Lung (tissue), 11 donors: ENCODE measurements at regions not wholly inside any gene's neighbourhood (a gene's known extent, or its start where the extent isn't known, plus 50 kb on each side); places are given as distances from the start of the nearest gene placed in this dataset.
A peak's percentile ranks its signal among the peaks of the same experiment; 100 is the strongest.

ENCODE experiments used
- ATAC-seq: fragments of 200-7000 bp; cut with Tn5 transposase; one replicate; pipeline ENCODE4 v1.9.1; 2020; ENCODE audit warnings: moderate number of reproducible peaks; ENCODE audit not compliant: insufficient read depth, low FRiP score
- DNase-seq, 3 donors: peaks; one replicate each; pipeline ENCODE4 v3.0.0-alpha.2; 2013 to 2017
- H3K27ac ChIP-seq, 2 donors: one replicate each; pipeline ENCODE4 v1.5.1; 2013; ENCODE audit warnings: mild to moderate bottlenecking in 2 of 2, moderate library complexity in 2 of 2, control low read depth in 1 of 2, inconsistent platforms in 1 of 2, low read depth in 1 of 2, low read length in 1 of 2
- H3K27me3 ChIP-seq, 3 donors: one replicate each; pipeline ENCODE4 v1.5.1; 2013; ENCODE audit warnings: low read length in 2 of 3; ENCODE audit not compliant: control insufficient read depth in 3 of 3, insufficient read depth in 3 of 3
- H3K36me3 ChIP-seq, 4 donors: one replicate each; pipeline ENCODE4 v1.5.1; 2013; ENCODE audit warnings: low read length in 4 of 4, mild to moderate bottlenecking in 1 of 4, moderate library complexity in 1 of 4; ENCODE audit not compliant: control insufficient read depth in 4 of 4, insufficient read depth in 4 of 4
- H3K4me1 ChIP-seq, 5 donors: one replicate each; pipeline ENCODE4 v1.5.1; 2013; ENCODE audit warnings: low read length in 5 of 5, mild to moderate bottlenecking in 2 of 5, moderate library complexity in 1 of 5; ENCODE audit not compliant: control insufficient read depth in 5 of 5, insufficient read depth in 5 of 5
- H3K4me3 ChIP-seq: one replicate; pipeline ENCODE4 v1.5.1; 2013; ENCODE audit warnings: mild to moderate bottlenecking, control low read depth, moderate library complexity
- H3K9ac ChIP-seq, 2 donors: one replicate each; pipeline ENCODE4 v1.5.1; 2013; ENCODE audit warnings: low read length in 2 of 2, control low read depth in 1 of 2; ENCODE audit not compliant: insufficient read depth in 1 of 2
- H3K9me3 ChIP-seq, 4 donors: one replicate each; pipeline ENCODE4 v1.5.1; 2013; ENCODE audit warnings: low read length in 3 of 4, mild to moderate bottlenecking in 1 of 4, moderate library complexity in 1 of 4; ENCODE audit not compliant: control insufficient read depth in 4 of 4, insufficient read depth in 3 of 4
- WGBS, 2 donors: extraction: QIAGEN DNeasy Blood & Tissue Kit; methylation state at CpG; one replicate each; pipeline ENCODE4 v1.1.7; 2013; 5-methylcytosine and 5-hydroxymethylcytosine counted together
- TF ChIP-seq, protein P1 (sequence below): IDR thresholded peaks from 2 replicates; pipeline ENCODE4 v1.5.1; 2012; ENCODE audit warnings: mild to moderate bottlenecking; ENCODE audit errors: control extremely low read depth, extremely low read depth
- donor health status: control.
- donor health status: control.
- donor health status: Bipolar disorder and iron deficiency.
- donor health status: healthy.
- donor health status: DM: yes; HTN: yes; CAD: no.

DNA sequence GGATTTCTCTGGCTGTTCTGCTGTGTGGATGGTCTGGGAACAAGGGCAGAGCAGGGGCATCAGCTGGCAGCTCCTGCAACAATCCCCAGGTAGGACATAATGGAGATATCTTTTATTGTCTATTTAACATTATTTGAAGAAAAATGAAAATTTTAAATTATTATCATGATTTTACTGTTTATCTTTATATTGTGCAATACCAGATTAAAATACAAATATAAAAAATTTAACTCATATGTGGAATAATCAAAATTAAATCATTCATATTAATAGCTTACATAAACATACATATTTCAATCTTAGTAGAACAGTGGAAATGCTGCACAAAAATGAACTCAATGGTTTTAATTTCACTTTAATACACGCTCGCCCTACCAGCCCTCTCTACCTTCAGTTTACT lies 70.6 kb upstream of the FAM110C start:
- Histone ChIP-seq H3K4me3 (no peak overlapping the region), H3K9me3 (no peaks in the 10 kb centered on the region), H3K36me3 (no peaks in the 10 kb centered on the region), H3K4me1 (peaks cover 0 to 22% (median 6%) of the 10 kb centered on the region in 5 donors), H3K9ac (no peak overlapping the region), H3K27me3 (no peaks in the 10 kb centered on the region), H3K27ac (no peak overlapping the region)
- ATAC-seq (no peak), DNase-seq (no peak)
- TF ChIP-seq, protein P1, sequence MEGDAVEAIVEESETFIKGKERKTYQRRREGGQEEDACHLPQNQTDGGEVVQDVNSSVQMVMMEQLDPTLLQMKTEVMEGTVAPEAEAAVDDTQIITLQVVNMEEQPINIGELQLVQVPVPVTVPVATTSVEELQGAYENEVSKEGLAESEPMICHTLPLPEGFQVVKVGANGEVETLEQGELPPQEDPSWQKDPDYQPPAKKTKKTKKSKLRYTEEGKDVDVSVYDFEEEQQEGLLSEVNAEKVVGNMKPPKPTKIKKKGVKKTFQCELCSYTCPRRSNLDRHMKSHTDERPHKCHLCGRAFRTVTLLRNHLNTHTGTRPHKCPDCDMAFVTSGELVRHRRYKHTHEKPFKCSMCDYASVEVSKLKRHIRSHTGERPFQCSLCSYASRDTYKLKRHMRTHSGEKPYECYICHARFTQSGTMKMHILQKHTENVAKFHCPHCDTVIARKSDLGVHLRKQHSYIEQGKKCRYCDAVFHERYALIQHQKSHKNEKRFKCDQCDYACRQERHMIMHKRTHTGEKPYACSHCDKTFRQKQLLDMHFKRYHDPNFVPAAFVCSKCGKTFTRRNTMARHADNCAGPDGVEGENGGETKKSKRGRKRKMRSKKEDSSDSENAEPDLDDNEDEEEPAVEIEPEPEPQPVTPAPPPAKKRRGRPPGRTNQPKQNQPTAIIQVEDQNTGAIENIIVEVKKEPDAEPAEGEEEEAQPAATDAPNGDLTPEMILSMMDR: no peak
- 95 to 96% methylated on average over 2 of the region's 2 CpGs for whole genome bisulfite sequencing, 2 donors

DNA sequence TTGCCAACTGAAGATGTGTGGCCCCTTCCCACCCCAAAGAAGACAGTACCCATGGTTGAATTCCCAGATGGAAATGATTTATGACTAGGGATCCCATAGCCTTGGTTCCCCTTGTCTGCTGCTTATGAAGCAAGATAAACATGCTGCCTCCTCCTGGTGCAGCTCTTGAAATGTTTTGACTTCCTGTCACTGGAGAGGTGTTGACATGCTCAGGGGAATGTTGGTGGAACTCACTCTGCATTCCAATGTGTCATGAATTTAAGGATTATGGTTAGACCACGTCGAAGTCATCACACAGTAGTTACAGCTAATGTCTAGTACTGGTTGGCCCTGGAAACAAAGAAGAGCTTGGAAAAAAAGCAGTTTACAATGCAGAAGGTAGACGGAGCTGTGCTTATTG lies 69.0 kb upstream of the FAM110C start:
- 31 to 33% methylated on average over 3 of the region's 3 CpGs for WGBS, 2 donors
- no peak overlapping the region for H3K4me3 ChIP-seq
- no peaks in the 10 kb centered on the region for H3K36me3 ChIP-seq
- DNase-seq (peak in 2 of 3 donors; percentile 26 to 32), ATAC-seq (peak; percentile 66)
- TF ChIP-seq, protein P1: no peak
- no peak overlapping the region for H3K9ac ChIP-seq
- peaks cover 0 to 23% (median 6%) of the 10 kb centered on the region in 5 donors for H3K4me1 ChIP-seq
- H3K27me3 ChIP-seq: no peaks in the 10 kb centered on the region
- no peak overlapping the region for H3K27ac ChIP-seq
- no peaks in the 10 kb centered on the region for H3K9me3 ChIP-seq

DNA sequence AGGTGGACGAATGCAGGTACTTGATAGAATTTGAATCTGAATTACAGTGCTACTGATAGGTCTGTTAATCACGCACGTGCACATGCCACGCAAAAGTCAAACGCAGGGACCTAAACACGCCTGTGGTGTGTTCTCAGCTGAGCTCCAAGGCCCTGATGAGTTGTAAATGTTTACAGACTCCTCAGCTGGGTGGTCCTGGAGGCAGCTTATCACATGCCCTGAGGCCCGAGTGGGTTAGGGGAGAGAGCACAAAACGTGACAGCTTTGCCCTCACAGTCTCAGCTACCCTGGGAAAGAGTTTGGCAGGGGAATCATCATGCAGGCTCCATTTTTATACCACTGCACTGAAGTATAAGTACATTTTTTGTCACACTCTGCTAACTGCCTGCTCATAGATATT lies 68.3 kb upstream of the FAM110C start:
- H3K9ac ChIP-seq: no peak overlapping the region
- H3K27me3 ChIP-seq: no peaks in the 10 kb centered on the region
- no peak for ATAC-seq
- H3K36me3 ChIP-seq: no peaks in the 10 kb centered on the region
- H3K4me1 ChIP-seq: peaks cover 0 to 29% (median 8%) of the 10 kb centered on the region in 5 donors
- peak; percentile 44 to 67 (median 61) for DNase-seq
- H3K27ac ChIP-seq: no peak overlapping the region
- H3K4me3 ChIP-seq: no peak overlapping the region
- H3K9me3 ChIP-seq: no peaks in the 10 kb centered on the region
- TF ChIP-seq, protein P1: no peak
- 63 to 71% methylated on average over 8 of the region's 8 CpGs for WGBS, 2 donors

DNA sequence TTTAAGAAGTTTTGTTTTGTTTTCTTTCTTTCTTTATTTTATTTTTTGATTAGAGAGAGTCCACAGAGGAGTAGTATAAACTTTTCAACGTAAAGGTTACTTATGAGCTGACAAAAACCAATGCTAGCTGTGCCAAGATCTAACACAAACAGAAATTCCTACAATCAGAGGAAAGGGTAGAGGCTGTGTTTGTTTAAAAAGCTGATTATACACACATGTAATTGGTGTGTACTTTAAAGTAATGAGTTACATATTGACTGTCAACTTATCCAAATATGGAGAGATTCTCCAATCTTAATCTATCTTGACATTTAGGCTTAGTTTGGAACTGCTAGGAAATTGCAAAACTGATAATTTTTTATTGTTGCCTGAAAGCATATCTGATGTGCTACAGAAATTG lies 63.7 kb upstream of the FAM110C start:
- DNase-seq (peak in 2 of 3 donors; percentile 81 to 90), ATAC-seq (no peak)
- Histone ChIP-seq H3K4me3 (no peak overlapping the region), H3K9me3 (peaks cover 0 to 8% (median 2%) of the 10 kb centered on the region in 4 donors), H3K27me3 (no peaks in the 10 kb centered on the region), H3K9ac (no peak overlapping the region), H3K4me1 (peaks cover 0 to 39% (median 14%) of the 10 kb centered on the region in 5 donors), H3K27ac (no peak overlapping the region), H3K36me3 (no peaks in the 10 kb centered on the region)
- 25 to 50% methylated on average over 1 of the region's 1 CpG for whole genome bisulfite sequencing, 2 donors
- TF ChIP-seq, protein P1: no peak
